Duodenal mucosa (tissue), 2 donors: ENCODE measurements at regions not wholly inside any gene's neighbourhood (a gene's known extent, or its start where the extent isn't known, plus 50 kb on each side); places are given as distances from the start of the nearest gene placed in this dataset.

ENCODE experiments used
- H3K27ac ChIP-seq: one replicate; pipeline ENCODE4 v1.7.0; 2013; ENCODE audit warnings: low read depth, low read length
- H3K27me3 ChIP-seq, 2 donors: one replicate each; pipeline ENCODE4 v1.7.0; 2013; ENCODE audit warnings: low read length in 2 of 2, control low read depth in 1 of 2; ENCODE audit not compliant: insufficient read depth in 2 of 2, control insufficient read depth in 1 of 2
- H3K36me3 ChIP-seq, 2 donors: one replicate each; pipeline ENCODE4 v1.7.0; 2013; ENCODE audit warnings: low read length in 2 of 2, control low read depth in 1 of 2; ENCODE audit not compliant: insufficient read depth in 2 of 2, control insufficient read depth in 1 of 2
- H3K4me1 ChIP-seq, 2 donors: one replicate each; pipeline ENCODE4 v1.7.0; 2013; ENCODE audit warnings: low read length in 2 of 2, control low read depth in 1 of 2; ENCODE audit not compliant: insufficient read depth in 2 of 2, control insufficient read depth in 1 of 2
- H3K4me3 ChIP-seq, 2 donors: one replicate each; pipeline ENCODE4 v1.7.0; 2013; ENCODE audit warnings: low read length in 2 of 2, low read depth in 1 of 2
- H3K9ac ChIP-seq, 2 donors: one replicate each; pipeline ENCODE4 v1.7.0; 2013; ENCODE audit warnings: low read length in 2 of 2, low read depth in 1 of 2
- H3K9me3 ChIP-seq, 2 donors: one replicate each; pipeline ENCODE4 v1.7.0; 2013; ENCODE audit warnings: low read length in 2 of 2, control low read depth in 1 of 2; ENCODE audit not compliant: control insufficient read depth in 1 of 2

GRCh38 chr6:8993111-8993510 is 557.8 kb upstream of the SLC35B3 start:
- H3K9ac ChIP-seq, result no peak overlapping the region
- H3K4me1 ChIP-seq, result no peaks in the 10 kb centered on the region
- no peak overlapping the region for H3K27ac ChIP-seq
- no peaks in the 10 kb centered on the region for H3K27me3 ChIP-seq
- H3K36me3 ChIP-seq, result no peaks in the 10 kb centered on the region
- H3K4me3 ChIP-seq, result no peak overlapping the region
- H3K9me3 ChIP-seq, result no peaks in the 10 kb centered on the region

GRCh38 chr6:8991844-8992243 is 556.5 kb upstream of the SLC35B3 start:
- Histone ChIP-seq H3K4me1 (no peaks in the 10 kb centered on the region), H3K27ac (no peak overlapping the region), H3K9me3 (no peaks in the 10 kb centered on the region), H3K36me3 (no peaks in the 10 kb centered on the region), H3K27me3 (no peaks in the 10 kb centered on the region), H3K9ac (no peak overlapping the region), H3K4me3 (no peak overlapping the region)

GRCh38 chr6:8990075-8990474 is 554.7 kb upstream of the SLC35B3 start:
- no peaks in the 10 kb centered on the region for H3K27me3 ChIP-seq
- no peaks in the 10 kb centered on the region for H3K9me3 ChIP-seq
- H3K4me1 ChIP-seq, result no peaks in the 10 kb centered on the region
- no peak overlapping the region for H3K27ac ChIP-seq
- H3K4me3 ChIP-seq, result no peak overlapping the region
- H3K36me3 ChIP-seq, result no peaks in the 10 kb centered on the region
- H3K9ac ChIP-seq, result no peak overlapping the region

GRCh38 chr6:8983202-8983688 is 547.9 kb upstream of the SLC35B3 start:
- Histone ChIP-seq H3K4me3 (no peak overlapping the region), H3K9ac (no peak overlapping the region), H3K4me1 (no peaks in the 10 kb centered on the region), H3K36me3 (no peaks in the 10 kb centered on the region), H3K27ac (no peak overlapping the region), H3K27me3 (no peaks in the 10 kb centered on the region), H3K9me3 (no peaks in the 10 kb centered on the region)

GRCh38 chr6:8982668-8983067 is 547.3 kb upstream of the SLC35B3 start:
- H3K9ac ChIP-seq, result no peak overlapping the region
- H3K27me3 ChIP-seq, result no peaks in the 10 kb centered on the region
- H3K27ac ChIP-seq, result no peak overlapping the region
- no peak overlapping the region for H3K4me3 ChIP-seq
- no peaks in the 10 kb centered on the region for H3K9me3 ChIP-seq
- H3K4me1 ChIP-seq, result no peaks in the 10 kb centered on the region
- H3K36me3 ChIP-seq, result no peaks in the 10 kb centered on the region

- Histone ChIP-seq H3K9ac (no peak overlapping the region), H3K4me3 (no peak overlapping the region), H3K4me1 (no peaks in the 10 kb centered on the region), H3K36me3 (no peaks in the 10 kb centered on the region), H3K27ac (no peak overlapping the region), H3K27me3 (no peaks in the 10 kb centered on the region), H3K9me3 (peaks cover 2 to 5% of the 10 kb centered on the region in 2 donors)
These were observed 538.0 kb upstream of the SLC35B3 start for GRCh38 chr6:8973395-8973794.

GRCh38 chr6:8969747-8970146 is 534.4 kb upstream of the SLC35B3 start:
- Histone ChIP-seq H3K27me3 (no peaks in the 10 kb centered on the region), H3K36me3 (no peaks in the 10 kb centered on the region), H3K4me3 (no peak overlapping the region), H3K27ac (no peak overlapping the region), H3K9ac (no peak overlapping the region), H3K9me3 (peaks cover 2 to 5% of the 10 kb centered on the region in 2 donors), H3K4me1 (no peaks in the 10 kb centered on the region)

GRCh38 chr6:8958894-8959511 is 523.7 kb upstream of the SLC35B3 start:
- no peaks in the 10 kb centered on the region for H3K9me3 ChIP-seq
- H3K4me1 ChIP-seq, result no peaks in the 10 kb centered on the region
- H3K36me3 ChIP-seq, result no peaks in the 10 kb centered on the region
- no peak overlapping the region for H3K4me3 ChIP-seq
- H3K27ac ChIP-seq, result no peak overlapping the region
- no peaks in the 10 kb centered on the region for H3K27me3 ChIP-seq
- no peak overlapping the region for H3K9ac ChIP-seq

- Histone ChIP-seq H3K27ac (no peak overlapping the region), H3K4me1 (no peaks in the 10 kb centered on the region), H3K9ac (no peak overlapping the region), H3K9me3 (no peaks in the 10 kb centered on the region), H3K4me3 (no peak overlapping the region), H3K27me3 (no peaks in the 10 kb centered on the region), H3K36me3 (no peaks in the 10 kb centered on the region)
These were observed 518.0 kb upstream of the SLC35B3 start for GRCh38 chr6:8953310-8953709.

GRCh38 chr6:8948733-8949132 is 513.4 kb upstream of the SLC35B3 start:
- H3K36me3 ChIP-seq, result no peaks in the 10 kb centered on the region
- H3K9ac ChIP-seq, result no peak overlapping the region
- H3K4me1 ChIP-seq, result no peaks in the 10 kb centered on the region
- H3K4me3 ChIP-seq, result no peak overlapping the region
- H3K27ac ChIP-seq, result no peak overlapping the region
- no peaks in the 10 kb centered on the region for H3K27me3 ChIP-seq
- H3K9me3 ChIP-seq, result no peaks in the 10 kb centered on the region

- no peaks in the 10 kb centered on the region for H3K9me3 ChIP-seq
- no peak overlapping the region for H3K27ac ChIP-seq
- H3K27me3 ChIP-seq, result no peaks in the 10 kb centered on the region
- H3K4me3 ChIP-seq, result no peak overlapping the region
- no peaks in the 10 kb centered on the region for H3K36me3 ChIP-seq
- no peaks in the 10 kb centered on the region for H3K4me1 ChIP-seq
- no peak overlapping the region for H3K9ac ChIP-seq
These were observed 512.6 kb upstream of the SLC35B3 start for GRCh38 chr6:8947900-8948299.
